ENCODE measurements at regions not wholly inside any gene's neighbourhood (a gene's known extent, or its start where the extent isn't known, plus 50 kb on each side); places are given as distances from the start of the nearest gene placed in this dataset.
"Not testable (repeated sequence)": the region's sequence is repeated elsewhere in the genome, so short reads cannot be mapped to it uniquely, and the experiment has no call there.

DNA sequence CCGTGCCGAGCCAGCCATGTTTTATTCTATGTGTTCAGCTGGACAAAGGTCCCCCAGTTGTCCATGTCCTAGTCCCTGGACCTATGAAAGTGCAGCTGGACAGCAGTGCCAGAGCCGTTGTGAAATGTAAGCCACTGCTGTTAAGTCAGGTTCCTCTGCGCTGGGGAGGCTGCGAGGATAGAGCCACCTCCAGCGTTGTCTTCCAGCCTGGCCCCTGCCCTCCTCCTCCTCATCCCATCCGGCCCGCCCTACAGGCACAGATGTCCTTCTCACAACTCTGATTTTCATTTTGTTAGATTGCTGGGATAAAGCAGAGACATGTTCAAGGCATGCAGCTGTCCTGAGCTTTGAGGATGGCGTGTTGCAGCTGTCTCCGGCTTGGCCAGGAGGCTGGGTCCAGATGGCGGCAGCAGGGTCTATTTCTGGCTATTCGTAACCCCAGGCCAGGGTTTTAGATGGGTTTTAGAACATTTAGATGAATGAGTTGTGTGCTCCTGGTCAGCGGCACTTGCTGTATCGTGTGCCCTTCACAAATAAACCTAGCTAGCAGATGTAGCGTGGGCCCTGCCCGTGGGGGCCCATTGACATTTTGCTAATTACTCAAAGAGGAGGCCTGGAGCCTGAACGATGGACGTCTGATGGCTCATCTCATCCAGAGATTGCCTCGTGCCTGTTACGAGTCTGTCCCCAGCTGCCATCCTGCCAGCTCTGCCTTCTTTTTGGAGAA, 185.7 kb downstream of the LAT start:
- TF ChIP-seq POLR2A, CTCF (IDR thresholded peaks at IDR 0.05): not testable (repeated sequence)

Measured in body of pancreas (tissue), 4 donors.